Immature natural killer cell (primary cell): ENCODE measurements at regions not wholly inside any gene's neighbourhood (a gene's known extent, or its start where the extent isn't known, plus 50 kb on each side); places are given as distances from the start of the nearest gene placed in this dataset.

Source experiments
- DNase-seq, 3 donors: peaks; one replicate each; pipeline ENCODE4 v3.0.0; 2022; ENCODE audit warnings: mixed read lengths in 1 of 3
- H3K27ac Mint-ChIP-seq, 6 donors: one replicate each; pipeline ENCODE4 v1.8.0; 2020; ENCODE audit warnings: mixed read lengths in 6 of 6, mild to moderate bottlenecking in 5 of 6, inconsistent platforms in 4 of 6, moderate library complexity in 3 of 6
- H3K27me3 Mint-ChIP-seq, 3 donors: one replicate each; pipeline ENCODE4 v1.8.0; 2020 to 2021; ENCODE audit warnings: low read depth in 3 of 3, mild to moderate bottlenecking in 3 of 3, mixed read lengths in 3 of 3, moderate library complexity in 3 of 3, inconsistent platforms in 1 of 3
- H3K36me3 Mint-ChIP-seq, 3 donors: one replicate each; pipeline ENCODE4 v1.8.0; 2020; ENCODE audit warnings: mixed read lengths in 3 of 3, inconsistent platforms in 2 of 3, mild to moderate bottlenecking in 2 of 3
- H3K4me1 Mint-ChIP-seq, 2 donors: one replicate each; pipeline ENCODE4 v1.8.0; 2020; ENCODE audit warnings: inconsistent platforms in 2 of 2, mild to moderate bottlenecking in 2 of 2, mixed read lengths in 2 of 2, moderate library complexity in 1 of 2
- H3K4me3 Mint-ChIP-seq, 5 donors: one replicate each; pipeline ENCODE4 v1.8.0; 2020; ENCODE audit warnings: mild to moderate bottlenecking in 5 of 5, mixed read lengths in 5 of 5, inconsistent platforms in 3 of 5, moderate library complexity in 3 of 5
- H3K9me3 Mint-ChIP-seq, 6 donors: one replicate each; pipeline ENCODE4 v1.8.0; 2020; ENCODE audit warnings: mild to moderate bottlenecking in 6 of 6, mixed read lengths in 6 of 6, inconsistent platforms in 4 of 6, moderate library complexity in 3 of 6

DNA sequence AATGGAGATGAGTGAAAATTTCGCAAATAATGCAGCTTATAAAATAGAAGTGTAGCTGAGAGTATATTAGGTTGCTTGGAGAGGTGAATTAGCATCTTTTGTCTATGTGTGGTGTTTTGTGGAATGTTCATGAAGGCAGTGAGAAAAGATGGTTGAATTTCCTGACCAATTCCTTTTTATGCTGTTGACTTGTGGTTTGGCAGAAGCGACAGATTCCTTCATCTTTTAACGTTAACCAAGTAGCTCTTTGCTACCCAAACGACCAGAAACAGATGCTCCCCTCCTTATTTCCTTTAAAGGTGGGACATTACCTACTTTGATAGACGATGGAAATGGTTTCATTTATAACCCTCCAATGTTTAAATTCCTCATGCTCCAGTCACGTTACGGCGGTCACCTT lies 390.5 kb downstream of the QKI start:
- H3K4me1 Mint-ChIP-seq, result no peaks in the 10 kb centered on the region
- H3K27me3 Mint-ChIP-seq, result peaks cover 2 to 7% (median 2%) of the 10 kb centered on the region in 3 donors
- no peak overlapping the region for H3K4me3 Mint-ChIP-seq
- H3K36me3 Mint-ChIP-seq, result no peaks in the 10 kb centered on the region
- no peak overlapping the region for H3K27ac Mint-ChIP-seq
- peaks cover 0 to 2% (median 0%) of the 10 kb centered on the region in 6 donors for H3K9me3 Mint-ChIP-seq
- DNase-seq, result no peak

DNA sequence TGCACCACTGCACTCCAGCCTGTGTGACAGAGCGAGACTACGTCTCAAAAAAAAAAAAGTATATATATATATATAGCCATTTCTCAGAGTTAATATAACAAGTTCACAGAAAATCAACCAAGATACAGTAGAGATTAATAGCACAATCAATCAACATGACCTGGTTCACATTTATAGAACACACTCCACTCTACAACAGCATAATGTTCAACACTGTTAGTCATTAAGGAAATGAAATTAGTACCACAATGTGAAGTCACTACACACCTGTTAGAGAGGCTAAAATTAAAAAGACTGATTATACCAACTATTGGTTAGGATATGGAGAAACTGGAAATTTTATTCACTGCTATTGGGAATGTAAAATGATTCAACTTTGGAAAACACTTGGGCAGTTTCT lies 387.7 kb downstream of the QKI start:
- Mint-ChIP-seq H3K4me1 (no peaks in the 10 kb centered on the region), H3K4me3 (no peak overlapping the region), H3K36me3 (peaks cover 0 to 12% (median 3%) of the 10 kb centered on the region in 3 donors), H3K27ac (no peak overlapping the region), H3K9me3 (peaks cover 0 to 14% (median 2%) of the 10 kb centered on the region in 6 donors), H3K27me3 (peaks cover 4 to 7% (median 4%) of the 10 kb centered on the region in 3 donors)
- no peak for DNase-seq

DNA sequence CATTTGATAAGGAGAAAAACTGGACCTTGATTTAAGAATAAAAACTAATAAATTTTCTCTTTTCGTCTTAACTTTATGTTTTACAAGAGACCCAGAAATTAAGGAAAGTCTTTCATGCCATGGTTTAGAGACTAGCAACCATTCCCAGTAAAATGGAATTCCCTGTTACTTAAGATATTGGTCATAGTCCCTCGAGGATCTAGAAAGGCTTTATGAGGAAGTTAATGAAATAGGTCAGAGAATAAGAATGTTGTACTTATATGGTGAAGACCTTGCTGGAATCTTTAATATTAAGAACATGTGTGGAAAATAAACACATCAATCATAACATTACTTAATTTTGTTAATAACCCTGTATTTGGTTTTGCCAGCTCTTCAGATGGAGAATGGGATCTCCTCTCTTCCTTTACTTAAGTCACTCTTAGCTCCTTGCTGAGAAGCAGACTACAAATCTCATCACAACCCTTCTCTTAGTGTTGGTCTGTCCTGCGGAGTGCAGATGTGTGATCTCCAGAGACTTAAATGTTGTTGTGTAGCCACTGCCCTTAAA lies 382.9 kb downstream of the QKI start:
- no peak for DNase-seq
- Mint-ChIP-seq H3K27ac (no peak overlapping the region), H3K4me3 (no peak overlapping the region), H3K27me3 (peaks cover 6 to 9% (median 7%) of the 10 kb centered on the region in 3 donors), H3K4me1 (no peaks in the 10 kb centered on the region), H3K9me3 (peaks cover 0 to 14% (median 2%) of the 10 kb centered on the region in 6 donors), H3K36me3 (peaks cover 0 to 18% (median 3%) of the 10 kb centered on the region in 3 donors)

DNA sequence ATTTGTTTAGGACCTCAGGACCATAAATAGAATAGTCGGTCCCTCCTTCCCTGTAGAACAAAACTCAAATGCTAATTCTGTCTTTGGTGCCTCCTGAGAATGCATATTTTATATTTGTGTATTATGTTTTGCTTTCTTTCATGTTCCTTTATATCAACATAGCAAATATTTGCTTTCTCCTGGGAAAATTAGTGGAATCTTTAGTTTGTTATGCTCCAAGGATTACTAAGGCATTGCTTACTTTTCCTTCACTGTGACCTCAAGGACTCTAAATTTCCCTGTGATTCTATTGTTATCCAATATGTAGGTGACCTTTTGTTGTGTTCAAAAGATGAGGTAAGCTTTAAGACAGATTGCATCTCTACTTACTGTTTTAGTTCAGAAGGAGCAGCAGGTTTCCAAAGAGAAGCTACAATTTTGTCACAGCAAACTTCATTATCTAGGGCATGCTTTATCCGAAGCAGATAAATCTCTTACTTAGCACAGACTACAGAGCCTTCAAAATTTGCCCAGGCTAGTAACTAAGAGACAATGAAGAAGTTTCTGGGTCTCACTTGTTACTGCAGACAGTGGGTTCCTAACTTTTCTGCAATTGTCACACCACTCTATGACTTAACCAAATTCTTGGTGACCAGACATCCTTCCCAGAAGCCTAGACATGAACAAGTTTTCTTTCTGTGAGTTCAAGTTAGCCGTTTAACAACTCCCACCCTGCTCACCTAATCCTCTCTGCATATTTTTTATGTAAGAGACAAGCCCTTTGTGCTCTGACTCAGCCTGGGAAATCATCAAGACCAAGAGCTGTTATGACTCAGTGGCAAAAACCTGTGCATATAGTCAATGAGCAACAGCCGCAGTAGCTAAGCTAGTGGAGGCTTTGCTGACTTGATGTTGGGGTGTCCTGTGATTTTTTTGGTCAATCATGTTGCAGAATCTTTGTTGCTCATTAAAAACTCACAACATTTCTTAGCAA lies 378.8 kb downstream of the QKI start:
- Mint-ChIP-seq H3K4me3 (no peak overlapping the region), H3K9me3 (peaks cover 0 to 1% (median 0%) of the 10 kb centered on the region in 6 donors), H3K36me3 (peaks cover 0 to 8% (median 2%) of the 10 kb centered on the region in 3 donors), H3K27ac (no peak overlapping the region), H3K4me1 (peaks cover 0 to under 1% of the 10 kb centered on the region in 2 donors), H3K27me3 (peaks cover 5 to 7% (median 7%) of the 10 kb centered on the region in 3 donors)
- no peak for DNase-seq

DNA sequence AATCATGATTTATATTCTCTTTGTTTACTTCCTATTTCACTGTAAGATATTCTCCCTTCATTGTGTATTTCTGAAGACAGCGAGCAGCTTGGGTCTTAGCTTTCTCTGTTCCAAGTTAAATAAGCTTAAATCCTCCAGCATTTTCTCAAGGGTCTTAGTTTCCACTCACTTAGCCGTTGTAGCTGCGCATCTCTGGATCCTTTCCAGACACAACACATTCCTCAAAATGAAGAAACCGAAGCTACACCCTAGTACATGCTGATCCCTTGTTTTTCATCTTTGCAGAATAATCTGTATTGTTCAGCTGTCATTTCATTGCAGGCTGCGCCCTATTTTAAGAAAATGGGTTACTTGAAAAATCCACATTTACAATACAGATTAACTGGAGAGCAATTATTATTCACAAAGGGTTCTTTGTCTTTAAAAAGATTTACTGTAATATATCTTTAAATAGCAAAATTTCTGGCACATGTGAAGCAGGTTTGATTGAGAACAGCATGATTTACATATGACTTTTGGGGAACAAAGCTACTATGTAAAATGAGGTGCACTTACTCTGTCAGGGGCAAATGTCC lies 375.8 kb downstream of the QKI start:
- H3K27ac Mint-ChIP-seq, result no peak overlapping the region
- DNase-seq, result no peak
- H3K36me3 Mint-ChIP-seq, result peaks cover 0 to 4% (median 2%) of the 10 kb centered on the region in 3 donors
- H3K27me3 Mint-ChIP-seq, result peaks cover 4 to 8% (median 7%) of the 10 kb centered on the region in 3 donors
- H3K4me1 Mint-ChIP-seq, result peaks cover 16 to 17% of the 10 kb centered on the region in 2 donors
- no peaks in the 10 kb centered on the region for H3K9me3 Mint-ChIP-seq
- H3K4me3 Mint-ChIP-seq, result no peak overlapping the region

DNA sequence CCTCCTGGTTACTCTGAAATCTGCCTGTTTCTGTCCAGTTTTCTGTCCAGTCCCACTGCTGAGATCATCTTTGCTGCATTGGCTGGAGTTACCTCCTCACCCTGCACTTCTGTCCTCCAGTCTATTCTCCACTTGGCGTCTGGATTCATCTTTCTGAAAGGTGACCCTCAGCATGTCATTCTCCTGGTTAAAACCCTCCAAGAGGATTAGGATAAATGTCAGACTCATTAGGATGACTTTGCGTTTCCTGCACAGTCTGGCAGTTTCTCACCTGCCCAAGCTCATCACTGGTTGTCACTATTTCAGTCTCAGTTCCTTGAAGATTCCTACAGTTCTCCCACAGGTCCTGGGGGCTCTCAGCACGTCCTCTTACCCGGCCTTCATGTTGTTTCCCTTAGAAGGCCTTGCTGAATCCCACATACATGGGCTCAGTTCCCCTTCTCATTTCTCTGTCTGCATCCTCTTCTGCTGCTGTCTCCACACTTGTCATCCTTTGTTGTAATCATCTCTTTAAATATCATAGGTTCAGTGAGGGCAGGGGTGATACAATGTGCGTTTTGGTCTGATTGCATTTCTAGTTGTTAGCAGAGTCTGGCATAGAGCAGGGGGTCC lies 374.8 kb downstream of the QKI start:
- Mint-ChIP-seq H3K27ac (no peak overlapping the region), H3K4me1 (peaks cover 16 to 17% of the 10 kb centered on the region in 2 donors)

DNA sequence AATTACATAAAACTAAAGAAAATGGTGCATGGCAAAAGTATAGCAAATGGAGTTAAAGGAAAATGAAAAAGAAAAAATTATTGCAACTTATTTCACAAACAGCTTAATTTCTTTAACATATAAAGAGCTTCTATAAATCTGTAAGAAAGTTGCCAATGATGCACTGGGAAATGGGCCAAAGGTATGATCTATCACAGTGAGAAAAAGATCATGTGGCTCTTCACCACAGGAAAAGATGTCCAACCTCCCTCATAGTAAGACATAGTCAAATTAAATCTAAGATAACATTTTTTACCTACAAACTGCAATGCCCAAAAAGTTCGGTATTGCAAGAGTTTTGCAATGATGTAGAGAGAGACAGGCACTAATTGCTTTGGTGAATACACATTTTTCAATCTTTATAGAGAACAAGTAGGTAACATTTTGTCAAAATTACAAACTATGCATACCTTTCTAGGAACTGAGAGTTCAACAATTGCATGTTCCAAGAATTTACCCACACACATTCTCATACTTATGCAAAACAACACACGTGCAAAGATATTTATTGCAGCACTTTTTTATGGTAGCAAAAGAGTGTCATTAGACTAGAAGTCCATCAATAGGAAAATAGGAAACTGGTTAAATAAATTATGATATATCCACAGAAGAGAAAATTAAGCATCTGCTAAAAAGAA lies 372.6 kb downstream of the QKI start:
- DNase-seq, result no peak
- H3K27ac Mint-ChIP-seq, result peak overlapping the region in 1 of 6 donors; percentile 15

More for the DNA sequence above, 374.8 kb downstream of the QKI start:
- no peak for DNase-seq
- H3K4me3 Mint-ChIP-seq, result no peak overlapping the region
- H3K9me3 Mint-ChIP-seq, result no peaks in the 10 kb centered on the region
- peaks cover 0 to 4% (median 2%) of the 10 kb centered on the region in 3 donors for H3K36me3 Mint-ChIP-seq
- peaks cover 5 to 8% (median 7%) of the 10 kb centered on the region in 3 donors for H3K27me3 Mint-ChIP-seq

DNA sequence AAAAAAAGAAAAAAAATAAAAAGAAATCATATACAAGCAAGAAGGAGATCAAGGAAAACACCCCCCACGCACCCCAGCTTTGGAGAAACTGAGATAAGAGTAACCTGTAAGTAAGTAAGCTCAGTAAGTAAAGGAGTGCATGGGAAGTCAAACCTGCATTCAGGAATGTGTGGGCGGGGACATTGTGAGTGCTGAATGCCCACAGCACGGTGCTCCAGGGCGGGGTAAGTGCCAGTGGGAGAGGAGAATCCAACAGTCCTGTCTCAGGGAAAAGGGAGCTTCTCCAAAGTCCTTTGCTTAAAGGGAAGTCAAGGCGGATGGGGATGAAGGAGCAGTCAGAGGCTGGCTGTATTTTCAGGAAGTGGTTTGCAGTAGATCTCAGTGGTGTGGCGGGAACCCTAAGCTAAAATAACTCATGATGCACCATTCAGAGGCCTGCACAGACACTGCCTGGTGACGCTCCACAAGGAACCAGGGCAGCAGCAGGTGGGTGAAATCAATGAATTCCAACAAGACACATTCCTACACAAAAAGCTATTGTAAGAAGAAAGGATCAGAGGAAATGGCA lies 368.0 kb downstream of the QKI start:
- H3K9me3 Mint-ChIP-seq, result no peaks in the 10 kb centered on the region
- peaks cover 0 to 7% (median 2%) of the 10 kb centered on the region in 3 donors for H3K27me3 Mint-ChIP-seq
- H3K4me1 Mint-ChIP-seq, result peaks cover 25 to 28% of the 10 kb centered on the region in 2 donors
- peak; percentile 10 to 15 (median 14) for DNase-seq
- H3K4me3 Mint-ChIP-seq, result peak overlapping the region; percentile 13 to 78 (median 72)
- peak overlapping the region in 5 of 6 donors; percentile 57 to 78 (median 72) for H3K27ac Mint-ChIP-seq
- peaks cover 0 to 4% (median 0%) of the 10 kb centered on the region in 3 donors for H3K36me3 Mint-ChIP-seq

More for the DNA sequence above, 372.6 kb downstream of the QKI start:
- Mint-ChIP-seq H3K4me1 (peaks cover 28 to 30% of the 10 kb centered on the region in 2 donors), H3K9me3 (no peaks in the 10 kb centered on the region), H3K36me3 (peaks cover 0 to 9% (median 2%) of the 10 kb centered on the region in 3 donors), H3K27me3 (peaks cover 2 to 7% (median 5%) of the 10 kb centered on the region in 3 donors), H3K4me3 (peak overlapping the region in 1 of 5 donors; percentile 7)

DNA sequence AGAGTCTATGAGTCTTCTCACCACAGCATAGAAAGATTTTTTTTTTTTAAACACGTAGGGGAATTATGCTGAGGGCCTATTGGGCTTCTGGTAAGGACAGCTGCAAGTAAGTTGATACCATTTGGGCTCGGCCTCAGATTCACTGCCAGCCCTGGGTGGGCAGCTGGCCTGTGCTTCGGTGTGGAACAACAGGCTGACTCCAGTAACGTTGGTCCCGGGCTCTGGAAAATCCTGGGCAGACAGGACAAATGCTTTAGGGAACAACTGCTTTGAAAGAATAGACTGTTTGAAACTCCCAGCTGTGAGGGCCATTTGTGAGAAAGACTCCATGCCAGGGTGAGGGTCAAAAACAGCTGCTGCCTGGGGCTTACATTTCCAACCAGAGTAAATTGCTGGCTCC lies 366.5 kb downstream of the QKI start:
- no peak for DNase-seq
- Mint-ChIP-seq H3K9me3 (no peaks in the 10 kb centered on the region), H3K27me3 (peaks cover 0 to 2% (median 2%) of the 10 kb centered on the region in 3 donors), H3K4me3 (no peak overlapping the region), H3K27ac (no peak overlapping the region), H3K36me3 (peaks cover 0 to 4% (median 0%) of the 10 kb centered on the region in 3 donors), H3K4me1 (peaks cover 14 to 15% of the 10 kb centered on the region in 2 donors)

DNA sequence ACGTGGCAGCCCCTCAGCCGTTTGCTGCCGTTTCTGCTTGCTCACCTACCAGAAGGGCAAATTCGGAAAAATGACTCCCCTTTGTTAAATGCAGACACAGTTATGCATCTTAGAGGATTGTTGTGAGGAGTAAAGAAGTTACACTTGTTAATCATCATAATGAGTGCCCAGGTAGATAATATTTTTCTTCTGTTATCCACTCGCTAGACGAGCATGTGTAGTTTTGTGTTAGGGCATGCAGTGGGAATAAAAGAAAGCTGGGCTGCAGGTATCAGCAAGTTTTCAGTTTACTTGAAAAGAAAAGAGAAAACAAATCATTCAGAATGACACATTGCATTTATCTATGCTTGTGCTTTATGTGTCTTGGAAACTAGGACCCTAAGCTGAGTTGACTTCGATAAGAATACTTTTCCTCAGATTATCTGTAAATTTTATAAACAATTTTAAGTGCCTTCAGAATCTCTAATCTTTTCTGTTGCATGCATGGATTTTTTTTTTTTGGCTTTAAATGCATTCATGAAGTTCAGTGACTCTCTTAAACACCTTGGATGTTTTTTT lies 365.3 kb downstream of the QKI start:
- Mint-ChIP-seq H3K4me3 (no peak overlapping the region), H3K27ac (no peak overlapping the region), H3K36me3 (peaks cover 0 to 4% (median 0%) of the 10 kb centered on the region in 3 donors), H3K4me1 (peaks cover 14 to 15% of the 10 kb centered on the region in 2 donors), H3K9me3 (no peaks in the 10 kb centered on the region), H3K27me3 (peaks cover 0 to 2% (median 0%) of the 10 kb centered on the region in 3 donors)
- DNase-seq, result no peak

DNA sequence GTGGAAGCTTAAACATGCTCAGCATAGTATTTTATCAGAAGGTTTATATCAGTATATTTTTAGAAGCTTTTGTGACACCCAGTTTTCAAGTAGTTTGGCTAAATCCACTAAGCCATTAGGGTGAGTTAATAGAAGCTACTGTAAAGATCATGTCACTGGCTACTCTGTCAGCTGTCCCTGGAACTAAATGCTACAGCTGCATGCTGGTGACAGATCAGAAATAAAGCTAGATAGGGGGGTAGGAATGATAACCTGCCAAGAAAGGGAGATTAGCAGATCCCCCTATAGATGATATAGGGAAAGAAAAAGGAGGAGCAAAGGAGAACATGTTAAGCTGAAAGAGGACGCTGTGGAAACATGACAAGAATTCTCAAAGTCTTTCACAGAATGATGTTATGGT lies 363.2 kb downstream of the QKI start:
- H3K27me3 Mint-ChIP-seq, result peaks cover 0 to 2% (median 0%) of the 10 kb centered on the region in 3 donors
- no peak overlapping the region for H3K4me3 Mint-ChIP-seq
- H3K36me3 Mint-ChIP-seq, result peaks cover 0 to 2% (median 0%) of the 10 kb centered on the region in 3 donors
- H3K4me1 Mint-ChIP-seq, result peaks cover 7 to 9% of the 10 kb centered on the region in 2 donors
- no peaks in the 10 kb centered on the region for H3K9me3 Mint-ChIP-seq
- no peak overlapping the region for H3K27ac Mint-ChIP-seq
- no peak for DNase-seq

DNA sequence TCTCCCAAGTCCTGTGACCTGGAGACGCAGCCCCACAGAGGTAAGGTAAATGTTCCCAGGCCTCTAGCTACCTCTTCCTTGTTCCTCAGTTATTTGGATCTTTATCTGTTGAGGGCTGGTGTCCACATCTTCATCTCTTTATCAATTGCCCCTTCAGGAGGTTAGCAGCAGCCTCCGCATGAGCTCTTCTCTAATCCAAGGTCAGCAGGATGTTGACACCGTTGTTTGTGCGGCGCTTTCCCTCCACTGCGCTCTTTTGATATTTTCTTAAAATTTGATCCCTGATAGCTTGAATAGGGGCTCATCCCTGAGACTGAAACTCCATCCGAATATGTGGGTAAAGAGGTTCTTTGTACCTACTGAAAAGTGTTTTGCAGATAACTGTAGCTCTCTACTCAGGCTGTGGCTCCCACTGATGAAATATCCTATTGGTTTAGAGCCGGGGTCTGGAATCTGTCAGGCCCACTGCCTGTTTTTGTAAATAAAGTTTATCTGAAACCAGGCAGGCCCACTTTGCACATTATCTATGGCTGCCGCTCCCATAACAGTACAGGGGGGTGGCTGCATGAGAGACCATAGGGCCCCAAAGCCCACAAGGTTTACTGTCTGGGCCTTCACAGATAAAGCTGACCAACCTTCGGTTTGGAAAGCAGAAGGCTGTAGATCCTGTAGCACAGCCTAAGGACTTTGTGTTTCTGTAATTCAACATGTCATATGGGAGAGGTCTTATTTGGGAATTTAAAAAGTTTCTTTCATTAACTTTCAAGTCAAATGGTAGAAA lies 362.6 kb downstream of the QKI start:
- Mint-ChIP-seq H3K27me3 (peaks cover 0 to 2% (median 2%) of the 10 kb centered on the region in 3 donors), H3K36me3 (no peaks in the 10 kb centered on the region)

More for the DNA sequence above, 362.6 kb downstream of the QKI start:
- Mint-ChIP-seq H3K4me1 (peaks cover 1 to 3% of the 10 kb centered on the region in 2 donors), H3K4me3 (no peak overlapping the region), H3K27ac (no peak overlapping the region), H3K9me3 (no peaks in the 10 kb centered on the region)
- DNase-seq, result no peak
